Calu3 (cell line): ENCODE measurements at regions not wholly inside any gene's neighbourhood (a gene's known extent, or its start where the extent isn't known, plus 50 kb on each side); places are given as distances from the start of the nearest gene placed in this dataset.

ENCODE experiments used
- BruUV-seq: library from RNA; stranded (reverse); fragments of 400-500 nt; replicated peaks from 2 replicates; lab custom pipeline; 2021; lab: Mats Ljungman, UMichigan
- CTCF ChIA-PET: fragments of 300-600 bp; sonication (Branson Sonifier 250); formaldehyde crosslinking; loops from one replicate; lab custom pipeline; 2022; ENCODE audit warnings: antibody characterized with exemption; lab: Charles Lee
- DNase-seq: peaks from one replicate; pipeline ENCODE4 v3.0.0; 2022
- H3K27ac Mint-ChIP-seq: one replicate; pipeline ENCODE4 v1.8.0; 2022; ENCODE audit warnings: mixed read lengths; ENCODE audit not compliant: unreplicated experiment
- H3K27me3 Mint-ChIP-seq: one replicate; pipeline ENCODE4 v1.8.0; 2022; ENCODE audit warnings: mixed read lengths; ENCODE audit not compliant: unreplicated experiment
- H3K36me3 Mint-ChIP-seq: one replicate; pipeline ENCODE4 v1.8.0; 2022; ENCODE audit warnings: mild to moderate bottlenecking, moderate library complexity, mixed read lengths; ENCODE audit not compliant: insufficient read depth, unreplicated experiment
- H3K4me1 Mint-ChIP-seq: one replicate; pipeline ENCODE4 v1.8.0; 2022; ENCODE audit warnings: mild to moderate bottlenecking, low read depth, mixed read lengths; ENCODE audit not compliant: unreplicated experiment
- H3K4me3 Mint-ChIP-seq: one replicate; pipeline ENCODE4 v1.8.0; 2022; ENCODE audit warnings: mild to moderate bottlenecking, low read depth, moderate library complexity, mixed read lengths; ENCODE audit not compliant: unreplicated experiment
- H3K9me3 Mint-ChIP-seq: one replicate; pipeline ENCODE4 v1.8.0; 2022; ENCODE audit warnings: low read depth, mixed read lengths; ENCODE audit not compliant: unreplicated experiment
- CTCF ChIP-seq: fragments of 200-600 bp; IDR thresholded peaks from one replicate; pipeline ENCODE4 v1.8.0; 2022; ENCODE audit warnings: antibody characterized with exemption; ENCODE audit not compliant: unreplicated experiment
- intact Hi-C: fragments of 100-400 bp; cut with micrococcal nuclease; formaldehyde crosslinking; loops from one replicate; pipeline ENCODE4 v1.10.0; 2022; ENCODE audit not compliant: unreplicated experiment

GRCh38 chr14:27566843-27567382, 969.1 kb upstream of the NOVA1 start:
- no TSS peak for BruUV-seq
- intact Hi-C loops: no loop called here
- H3K4me1 Mint-ChIP-seq: no peaks in the 10 kb centered on the region
- H3K4me3 Mint-ChIP-seq: no peak overlapping the region
- H3K27me3 Mint-ChIP-seq: no peaks in the 10 kb centered on the region
- no peak for TF ChIP-seq CTCF
- no peak for DNase-seq
- H3K27ac Mint-ChIP-seq: no peak overlapping the region
- CTCF ChIA-PET: no interaction called here
- H3K9me3 Mint-ChIP-seq: peaks cover under 1% of the 10 kb centered on the region
- no peaks in the 10 kb centered on the region for H3K36me3 Mint-ChIP-seq

GRCh38 chr14:27573018-27573417, 975.2 kb upstream of the NOVA1 start:
- TF ChIP-seq CTCF: no peak
- DNase-seq: no peak
- Mint-ChIP-seq H3K9me3 (peaks cover 15% of the 10 kb centered on the region), H3K4me3 (no peak overlapping the region), H3K27ac (no peak overlapping the region), H3K27me3 (no peaks in the 10 kb centered on the region), H3K4me1 (no peaks in the 10 kb centered on the region), H3K36me3 (no peaks in the 10 kb centered on the region)
- no TSS peak for BruUV-seq
- CTCF ChIA-PET: no interaction called here
- intact Hi-C loops: no loop called here

DNA sequence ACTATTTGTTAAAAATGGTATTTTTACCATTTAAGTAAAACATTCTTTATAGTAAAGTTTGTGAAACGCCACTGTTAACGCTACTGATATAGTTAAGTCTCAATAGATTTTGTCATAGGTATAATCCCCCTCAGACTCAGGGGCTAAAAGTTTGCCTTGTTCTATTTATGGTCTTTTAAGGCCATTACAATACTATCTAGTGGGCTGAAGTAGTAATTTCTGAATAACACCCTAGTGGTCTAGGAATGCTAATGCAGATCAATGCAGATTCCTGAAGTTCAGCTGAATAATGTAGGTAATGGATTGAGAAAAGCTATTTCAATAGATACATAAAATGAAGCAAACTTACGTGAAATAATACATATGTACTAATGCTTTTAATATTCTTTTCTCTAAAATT, 989.3 kb upstream of the NOVA1 start:
- Mint-ChIP-seq H3K27me3 (no peaks in the 10 kb centered on the region), H3K9me3 (no peaks in the 10 kb centered on the region), H3K27ac (no peak overlapping the region), H3K4me1 (no peaks in the 10 kb centered on the region), H3K36me3 (no peaks in the 10 kb centered on the region), H3K4me3 (no peak overlapping the region)
- TF ChIP-seq CTCF: no peak
- no TSS peak for BruUV-seq
- intact Hi-C loops: no loop called here
- no peak for DNase-seq
- CTCF ChIA-PET: no interaction called here

- no TSS peak for BruUV-seq
- intact Hi-C loops: no loop called here
- no peaks in the 10 kb centered on the region for H3K27me3 Mint-ChIP-seq
- CTCF ChIA-PET: no interaction called here
- H3K4me1 Mint-ChIP-seq: no peaks in the 10 kb centered on the region
- H3K4me3 Mint-ChIP-seq: no peak overlapping the region
- no peak for TF ChIP-seq CTCF
- no peak overlapping the region for H3K27ac Mint-ChIP-seq
- DNase-seq: no peak
- H3K9me3 Mint-ChIP-seq: peaks cover 2% of the 10 kb centered on the region
- H3K36me3 Mint-ChIP-seq: no peaks in the 10 kb centered on the region
Observed at GRCh38 chr14:27605282-27605681, 1007.4 kb upstream of the NOVA1 start.
